GM12878 (cell line): ENCODE measurements at regions not wholly inside any gene's neighbourhood (a gene's known extent, or its start where the extent isn't known, plus 50 kb on each side); places are given as distances from the start of the nearest gene placed in this dataset.

Source experiments
- CHD4 ChIP-seq: fragments of 200-600 bp; sonication (generic); IDR thresholded peaks from 2 replicates; pipeline ENCODE4 v1.6.1; 2016; ENCODE audit warnings: mild to moderate bottlenecking
- USF2 ChIP-seq: IDR thresholded peaks from 2 replicates; pipeline ENCODE4 v1.6.1; 2011; ENCODE audit warnings: low read depth, low read length, improper control_type of control experiment, borderline replicate concordance

- TF ChIP-seq CHD4 (no peak), USF2 (no peak)
Observed at GRCh38 chr12:60577607-60578006, 981.8 kb downstream of the SLC16A7 start.
